Mammary epithelial cell (primary cell): ENCODE measurements at regions not wholly inside any gene's neighbourhood (a gene's known extent, or its start where the extent isn't known, plus 50 kb on each side); places are given as distances from the start of the nearest gene placed in this dataset.

Experiments used
- CTCF ChIP-seq, 2 donors: IDR thresholded peaks in 1 of 2; conservative IDR thresholded peaks in 1 of 2; 2 replicates each; pipeline ENCODE4 v1.5.1; 2011 to 2012; ENCODE audit warnings: inconsistent platforms in 2 of 2, low read length in 2 of 2, mild to moderate bottlenecking in 2 of 2, control low read depth in 1 of 2, low read depth in 1 of 2; ENCODE audit not compliant: insufficient read depth in 1 of 2; ENCODE audit errors: extremely low read depth in 1 of 2
- EZH2 ChIP-seq: IDR thresholded peaks from 2 replicates; pipeline ENCODE4 v1.6.1; 2012; ENCODE audit warnings: low read length, inconsistent platforms, borderline replicate concordance

GRCh38 chr15:31511707-31512310, 185.2 kb downstream of the KLF13 start:
- no peak for TF ChIP-seq CTCF (conservative IDR thresholded peaks at IDR 0.05 in 1 of 2, IDR thresholded peaks at IDR 0.05 in 1 of 2; ENCODE audit: extremely low read depth in 1 of 2, insufficient read depth in 1 of 2, low read depth in 1 of 2, low read length in 2 of 2)
- no peak for TF ChIP-seq EZH2
